Gastrocnemius medialis (tissue), 4 donors: ENCODE measurements at regions not wholly inside any gene's neighbourhood (a gene's known extent, or its start where the extent isn't known, plus 50 kb on each side); places are given as distances from the start of the nearest gene placed in this dataset.

ENCODE experiments used
- POLR2A ChIP-seq, 2 donors: fragments of 450-650 bp; IDR thresholded peaks; one replicate each; pipeline ENCODE4 v1.6.1; 2017; ENCODE audit warnings: antibody characterized with exemption in 2 of 2, mild to moderate bottlenecking in 2 of 2, moderate library complexity in 2 of 2
- TF ChIP-seq, protein P1 (sequence below), 5 experiments: fragments of 450-650 bp in 3 of 5; fragments of 200-600 bp in 2 of 5; sonication (generic) in 2 of 5; IDR thresholded peaks in 4 of 5; conservative IDR thresholded peaks in 1 of 5; 1 replicate in 4 of 5; 2 replicates in 1 of 5; pipeline ENCODE4 v1.5.1; 2016 to 2019; ENCODE audit warnings: antibody characterized with exemption in 5 of 5, mild to moderate bottlenecking in 3 of 5, moderate library complexity in 3 of 5

DNA sequence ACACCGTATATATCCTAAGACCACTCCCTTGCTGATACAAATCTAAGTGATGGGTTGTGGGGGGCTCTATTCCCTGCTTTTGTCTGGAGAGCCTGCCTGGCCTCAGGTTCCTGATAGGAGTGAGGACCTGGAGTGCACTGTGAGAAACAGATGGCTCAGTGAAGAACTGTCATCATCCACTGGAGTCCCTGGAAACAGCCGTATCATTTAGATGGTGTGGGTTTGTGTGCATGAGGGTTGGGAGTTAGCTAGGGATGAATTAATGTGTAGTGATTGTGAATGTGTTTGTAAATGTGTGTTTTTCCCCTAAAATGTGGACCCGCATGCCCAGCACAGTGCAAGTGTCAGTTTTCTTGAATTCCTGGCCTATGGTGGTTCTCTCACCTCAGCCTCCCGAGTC is 111.6 kb downstream of the CRYBB2 start:
- TF ChIP-seq, protein P1, sequence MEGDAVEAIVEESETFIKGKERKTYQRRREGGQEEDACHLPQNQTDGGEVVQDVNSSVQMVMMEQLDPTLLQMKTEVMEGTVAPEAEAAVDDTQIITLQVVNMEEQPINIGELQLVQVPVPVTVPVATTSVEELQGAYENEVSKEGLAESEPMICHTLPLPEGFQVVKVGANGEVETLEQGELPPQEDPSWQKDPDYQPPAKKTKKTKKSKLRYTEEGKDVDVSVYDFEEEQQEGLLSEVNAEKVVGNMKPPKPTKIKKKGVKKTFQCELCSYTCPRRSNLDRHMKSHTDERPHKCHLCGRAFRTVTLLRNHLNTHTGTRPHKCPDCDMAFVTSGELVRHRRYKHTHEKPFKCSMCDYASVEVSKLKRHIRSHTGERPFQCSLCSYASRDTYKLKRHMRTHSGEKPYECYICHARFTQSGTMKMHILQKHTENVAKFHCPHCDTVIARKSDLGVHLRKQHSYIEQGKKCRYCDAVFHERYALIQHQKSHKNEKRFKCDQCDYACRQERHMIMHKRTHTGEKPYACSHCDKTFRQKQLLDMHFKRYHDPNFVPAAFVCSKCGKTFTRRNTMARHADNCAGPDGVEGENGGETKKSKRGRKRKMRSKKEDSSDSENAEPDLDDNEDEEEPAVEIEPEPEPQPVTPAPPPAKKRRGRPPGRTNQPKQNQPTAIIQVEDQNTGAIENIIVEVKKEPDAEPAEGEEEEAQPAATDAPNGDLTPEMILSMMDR (IDR thresholded peaks at IDR 0.05 in 4 of 5, conservative IDR thresholded peaks at IDR 0.05 in 1 of 5), result no peak
- TF ChIP-seq POLR2A (IDR thresholded peaks at IDR 0.05), result no peak
